ENCODE measurements at regions not wholly inside any gene's neighbourhood (a gene's known extent, or its start where the extent isn't known, plus 50 kb on each side); places are given as distances from the start of the nearest gene placed in this dataset.
"Not testable (repeated sequence)": the region's sequence is repeated elsewhere in the genome, so short reads cannot be mapped to it uniquely, and the experiment has no call there.

GRCh38 chrX:13467243-13467642 lies 102.2 kb upstream of the EGFL6 start:
- ATAC-seq (replicated peaks in 1 of 4) = no peak
- no peak overlapping the region for H3K27ac ChIP-seq (ENCODE audit: low read length)
- ChIA-PET POLR2A (no interaction called here), CTCF (no interaction called here)
- H3K27me3 ChIP-seq (replicated peaks in 1 of 2; ENCODE audit: control insufficient read depth in 2 of 2, extremely low read depth in 1 of 2, insufficient read depth in 2 of 2, low read length in 1 of 2) = no peaks in the 10 kb centered on the region
- H3K36me3 Mint-ChIP-seq = no peaks in the 10 kb centered on the region
- H3K4me3 ChIP-seq (ENCODE audit: control insufficient read depth in 1 of 2, extremely low read depth in 1 of 2, low read length in 1 of 2) = no peak overlapping the region
- no peak for DNase-seq
- H3K27ac Mint-ChIP-seq = no peak overlapping the region
- peaks cover 0 to 14% (median 0%) of the 10 kb centered on the region in 3 donors for H3K4me1 Mint-ChIP-seq
- H3K9me3 ChIP-seq = no peaks in the 10 kb centered on the region
- H3K9me3 Mint-ChIP-seq = peaks cover 5 to 7% (median 6%) of the 10 kb centered on the region in 3 donors
- no peaks in the 10 kb centered on the region for H3K36me3 ChIP-seq (ENCODE audit: control insufficient read depth in 2 of 2, extremely low read depth in 1 of 2, insufficient read depth in 1 of 2, low read length in 1 of 2)
- H3K27me3 Mint-ChIP-seq = peaks cover 0 to 29% of the 10 kb centered on the region in 2 donors
- H3K4me3 Mint-ChIP-seq = no peak overlapping the region
- no peaks in the 10 kb centered on the region for H3K4me1 ChIP-seq (ENCODE audit: control insufficient read depth in 1 of 2, extremely low read depth in 1 of 2, insufficient read depth in 2 of 2, low read length in 2 of 2)
- WGBS (ENCODE audit: insufficient coverage) = no CpG with 5 or more reads among the region's 1 CpG

GRCh38 chrX:13464599-13465275 lies 104.7 kb upstream of the EGFL6 start:
- no CpG with 5 or more reads among the region's 1 CpG for WGBS (ENCODE audit: insufficient coverage)
- ATAC-seq (replicated peaks in 1 of 4) = no peak
- Histone ChIP-seq H3K27me3 (replicated peaks in 1 of 2; ENCODE audit: control insufficient read depth in 2 of 2, extremely low read depth in 1 of 2, insufficient read depth in 2 of 2, low read length in 1 of 2) (no peaks in the 10 kb centered on the region), H3K4me1 (ENCODE audit: control insufficient read depth in 1 of 2, extremely low read depth in 1 of 2, insufficient read depth in 2 of 2, low read length in 2 of 2) (no peaks in the 10 kb centered on the region), H3K36me3 (ENCODE audit: control insufficient read depth in 2 of 2, extremely low read depth in 1 of 2, insufficient read depth in 1 of 2, low read length in 1 of 2) (no peaks in the 10 kb centered on the region), H3K27ac (ENCODE audit: low read length) (no peak overlapping the region), H3K9me3 (no peaks in the 10 kb centered on the region), H3K4me3 (ENCODE audit: control insufficient read depth in 1 of 2, extremely low read depth in 1 of 2, low read length in 1 of 2) (no peak overlapping the region)
- CTCF ChIA-PET = no interaction called here
- no peak overlapping the region for H3K27ac Mint-ChIP-seq
- H3K27me3 Mint-ChIP-seq = peaks cover 0 to 20% of the 10 kb centered on the region in 2 donors
- no peak for DNase-seq
- no peak overlapping the region for H3K4me3 Mint-ChIP-seq
- no peaks in the 10 kb centered on the region for H3K36me3 Mint-ChIP-seq
- POLR2A ChIA-PET = no interaction called here
- no peaks in the 10 kb centered on the region for H3K4me1 Mint-ChIP-seq
- H3K9me3 Mint-ChIP-seq = peaks cover 5 to 7% (median 6%) of the 10 kb centered on the region in 3 donors

- Histone ChIP-seq H3K9me3 (no peaks in the 10 kb centered on the region), H3K27me3 (replicated peaks in 1 of 2; ENCODE audit: control insufficient read depth in 2 of 2, extremely low read depth in 1 of 2, insufficient read depth in 2 of 2, low read length in 1 of 2) (no peaks in the 10 kb centered on the region), H3K4me3 (ENCODE audit: control insufficient read depth in 1 of 2, extremely low read depth in 1 of 2, low read length in 1 of 2) (no peak overlapping the region), H3K36me3 (ENCODE audit: control insufficient read depth in 2 of 2, extremely low read depth in 1 of 2, insufficient read depth in 1 of 2, low read length in 1 of 2) (no peaks in the 10 kb centered on the region), H3K27ac (ENCODE audit: low read length) (no peak overlapping the region), H3K4me1 (ENCODE audit: control insufficient read depth in 1 of 2, extremely low read depth in 1 of 2, insufficient read depth in 2 of 2, low read length in 2 of 2) (no peaks in the 10 kb centered on the region)
- DNase-seq = no peak
- H3K9me3 Mint-ChIP-seq = peaks cover 5 to 7% (median 6%) of the 10 kb centered on the region in 3 donors
- H3K4me1 Mint-ChIP-seq = no peaks in the 10 kb centered on the region
- CTCF ChIA-PET = no interaction called here
- POLR2A ChIA-PET = no interaction called here
- peaks cover 0 to 21% of the 10 kb centered on the region in 2 donors for H3K27me3 Mint-ChIP-seq
- H3K27ac Mint-ChIP-seq = no peak overlapping the region
- no peaks in the 10 kb centered on the region for H3K36me3 Mint-ChIP-seq
- no peak overlapping the region for H3K4me3 Mint-ChIP-seq
- no peak for ATAC-seq (replicated peaks in 1 of 4)
- no CpG with 5 or more reads among the region's 3 CpGs for WGBS (ENCODE audit: insufficient coverage)
Observed at GRCh38 chrX:13463608-13464007, 105.8 kb upstream of the EGFL6 start.

GRCh38 chrX:13452283-13452682 lies 117.1 kb upstream of the EGFL6 start:
- Mint-ChIP-seq H3K27me3 (peaks cover 0 to 27% of the 10 kb centered on the region in 2 donors), H3K36me3 (no peaks in the 10 kb centered on the region)
- CTCF ChIA-PET = no interaction called here

GRCh38 chrX:13449441-13449840 lies 120.0 kb upstream of the EGFL6 start:
- H3K4me3 ChIP-seq (ENCODE audit: control insufficient read depth in 1 of 2, extremely low read depth in 1 of 2, low read length in 1 of 2) = no peak overlapping the region
- ChIA-PET CTCF (no interaction called here), POLR2A (no interaction called here)
- H3K27ac Mint-ChIP-seq = no peak overlapping the region
- H3K27me3 ChIP-seq (replicated peaks in 1 of 2; ENCODE audit: control insufficient read depth in 2 of 2, extremely low read depth in 1 of 2, insufficient read depth in 2 of 2, low read length in 1 of 2) = no peaks in the 10 kb centered on the region
- ATAC-seq (replicated peaks in 1 of 4) = no peak
- no peak for DNase-seq
- H3K4me3 Mint-ChIP-seq = no peak overlapping the region
- no peaks in the 10 kb centered on the region for H3K36me3 Mint-ChIP-seq
- peaks cover 0 to 25% of the 10 kb centered on the region in 2 donors for H3K27me3 Mint-ChIP-seq
- no peaks in the 10 kb centered on the region for H3K4me1 Mint-ChIP-seq
- H3K27ac ChIP-seq (ENCODE audit: low read length) = no peak overlapping the region
- no peaks in the 10 kb centered on the region for H3K9me3 ChIP-seq
- no peaks in the 10 kb centered on the region for H3K36me3 ChIP-seq (ENCODE audit: control insufficient read depth in 2 of 2, extremely low read depth in 1 of 2, insufficient read depth in 1 of 2, low read length in 1 of 2)
- no peaks in the 10 kb centered on the region for H3K4me1 ChIP-seq (ENCODE audit: control insufficient read depth in 1 of 2, extremely low read depth in 1 of 2, insufficient read depth in 2 of 2, low read length in 2 of 2)
- peaks cover 0 to 4% (median 2%) of the 10 kb centered on the region in 3 donors for H3K9me3 Mint-ChIP-seq

More at GRCh38 chrX:13452283-13452682, 117.1 kb upstream of the EGFL6 start:
- Histone ChIP-seq H3K9me3 (no peaks in the 10 kb centered on the region), H3K27me3 (replicated peaks in 1 of 2; ENCODE audit: control insufficient read depth in 2 of 2, extremely low read depth in 1 of 2, insufficient read depth in 2 of 2, low read length in 1 of 2) (no peaks in the 10 kb centered on the region), H3K36me3 (ENCODE audit: control insufficient read depth in 2 of 2, extremely low read depth in 1 of 2, insufficient read depth in 1 of 2, low read length in 1 of 2) (no peaks in the 10 kb centered on the region), H3K27ac (ENCODE audit: low read length) (no peak overlapping the region), H3K4me1 (ENCODE audit: control insufficient read depth in 1 of 2, extremely low read depth in 1 of 2, insufficient read depth in 2 of 2, low read length in 2 of 2) (no peaks in the 10 kb centered on the region), H3K4me3 (ENCODE audit: control insufficient read depth in 1 of 2, extremely low read depth in 1 of 2, low read length in 1 of 2) (no peak overlapping the region)
- POLR2A ChIA-PET = no interaction called here
- Mint-ChIP-seq H3K4me1 (no peaks in the 10 kb centered on the region), H3K27ac (no peak overlapping the region), H3K9me3 (peaks cover 0 to 10% (median 0%) of the 10 kb centered on the region in 3 donors), H3K4me3 (no peak overlapping the region)
- ATAC-seq (replicated peaks in 1 of 4) = no peak
- no CpG with 5 or more reads among the region's 7 CpGs for WGBS (ENCODE audit: insufficient coverage)
- no peak for DNase-seq

- no peaks in the 10 kb centered on the region for H3K36me3 ChIP-seq (ENCODE audit: control insufficient read depth in 2 of 2, extremely low read depth in 1 of 2, insufficient read depth in 1 of 2, low read length in 1 of 2)
- Mint-ChIP-seq H3K27ac (no peak overlapping the region), H3K36me3 (no peaks in the 10 kb centered on the region), H3K4me3 (no peak overlapping the region), H3K27me3 (peaks cover 0 to 22% of the 10 kb centered on the region in 2 donors), H3K9me3 (peaks cover 0 to 4% (median 4%) of the 10 kb centered on the region in 3 donors), H3K4me1 (no peaks in the 10 kb centered on the region)
- H3K27ac ChIP-seq (ENCODE audit: low read length) = no peak overlapping the region
- no CpG with 5 or more reads among the region's 2 CpGs for WGBS (ENCODE audit: insufficient coverage)
- H3K4me1 ChIP-seq (ENCODE audit: control insufficient read depth in 1 of 2, extremely low read depth in 1 of 2, insufficient read depth in 2 of 2, low read length in 2 of 2) = no peaks in the 10 kb centered on the region
- no peaks in the 10 kb centered on the region for H3K27me3 ChIP-seq (replicated peaks in 1 of 2; ENCODE audit: control insufficient read depth in 2 of 2, extremely low read depth in 1 of 2, insufficient read depth in 2 of 2, low read length in 1 of 2)
- no peaks in the 10 kb centered on the region for H3K9me3 ChIP-seq
- H3K4me3 ChIP-seq (ENCODE audit: control insufficient read depth in 1 of 2, extremely low read depth in 1 of 2, low read length in 1 of 2) = no peak overlapping the region
- DNase-seq = no peak
- CTCF ChIA-PET = no interaction called here
- ATAC-seq (replicated peaks in 1 of 4) = no peak
- POLR2A ChIA-PET = no interaction called here
Observed at GRCh38 chrX:13448941-13449340, 120.5 kb upstream of the EGFL6 start.

- H3K4me3 Mint-ChIP-seq; H3K9me3 ChIP-seq; H3K4me1 Mint-ChIP-seq; H3K27me3 ChIP-seq (replicated peaks in 1 of 2; ENCODE audit: control insufficient read depth in 2 of 2, extremely low read depth in 1 of 2, insufficient read depth in 2 of 2, low read length in 1 of 2); POLR2A ChIA-PET; H3K36me3 ChIP-seq (ENCODE audit: control insufficient read depth in 2 of 2, extremely low read depth in 1 of 2, insufficient read depth in 1 of 2, low read length in 1 of 2); H3K27ac Mint-ChIP-seq; DNase-seq; H3K4me3 ChIP-seq (ENCODE audit: control insufficient read depth in 1 of 2, extremely low read depth in 1 of 2, low read length in 1 of 2); H3K36me3 Mint-ChIP-seq; ATAC-seq (replicated peaks in 1 of 4); CTCF ChIA-PET; H3K4me1 ChIP-seq (ENCODE audit: control insufficient read depth in 1 of 2, extremely low read depth in 1 of 2, insufficient read depth in 2 of 2, low read length in 2 of 2); H3K27ac ChIP-seq (ENCODE audit: low read length): not testable (repeated sequence)
- H3K9me3 Mint-ChIP-seq = peaks cover 0 to 12% (median 0%) of the 10 kb centered on the region in 3 donors
- H3K27me3 Mint-ChIP-seq = peaks cover 0 to 10% of the 10 kb centered on the region in 2 donors
- no CpG with 5 or more reads among the region's 5 CpGs for WGBS (ENCODE audit: insufficient coverage)
Observed at GRCh38 chrX:13441608-13442007, 121.8 kb upstream of the ATXN3L start.
